ENCODE measurements at regions not wholly inside any gene's neighbourhood (a gene's known extent, or its start where the extent isn't known, plus 50 kb on each side); places are given as distances from the start of the nearest gene placed in this dataset.

GRCh38 chr1:14143777-14144176 is 443.8 kb downstream of the PRDM2 start:
- TF ChIP-seq CTCF (IDR thresholded peaks at IDR 0.05) = no peak
- no peak for TF ChIP-seq POLR2AphosphoS5 (IDR thresholded peaks at IDR 0.05)
- no peak for TF ChIP-seq EP300 (IDR thresholded peaks at IDR 0.05; ENCODE audit: low read depth)
